ENCODE measurements at regions not wholly inside any gene's neighbourhood (a gene's known extent, or its start where the extent isn't known, plus 50 kb on each side); places are given as distances from the start of the nearest gene placed in this dataset.

GRCh38 chr1:195580988-195581387, 1027.3 kb downstream of the KCNT2 start:
- no peak for DNase-seq (ENCODE audit: low read depth in 1 of 2, low spot score in 1 of 2)

- no peak for DNase-seq (ENCODE audit: low read depth in 1 of 2, low spot score in 1 of 2)
Observed at GRCh38 chr1:195577748-195578147, 1030.5 kb downstream of the KCNT2 start.

- no peak for DNase-seq (ENCODE audit: low read depth in 1 of 2, low spot score in 1 of 2)
Observed at GRCh38 chr1:195576641-195577040, 1031.6 kb downstream of the KCNT2 start.

GRCh38 chr1:195574511-195574910, 1033.7 kb downstream of the KCNT2 start:
- DNase-seq (ENCODE audit: low read depth in 1 of 2, low spot score in 1 of 2): no peak

- DNase-seq (ENCODE audit: low read depth in 1 of 2, low spot score in 1 of 2): no peak
Observed at GRCh38 chr1:195569934-195570333, 1038.3 kb downstream of the KCNT2 start.

- no peak for DNase-seq (ENCODE audit: low read depth in 1 of 2, low spot score in 1 of 2)
Observed at GRCh38 chr1:195568389-195568788, 1039.9 kb downstream of the KCNT2 start.

GRCh38 chr1:195562074-195562473, 1046.2 kb downstream of the KCNT2 start:
- no peak for DNase-seq (ENCODE audit: low read depth in 1 of 2, low spot score in 1 of 2)

- DNase-seq (ENCODE audit: low read depth in 1 of 2, low spot score in 1 of 2): no peak
Observed at GRCh38 chr1:195550071-195550862, 1058.0 kb downstream of the KCNT2 start.

- no peak for DNase-seq (ENCODE audit: low read depth in 1 of 2, low spot score in 1 of 2)
Observed at GRCh38 chr1:195530961-195531360, 1077.3 kb downstream of the KCNT2 start.

GRCh38 chr1:195529881-195530280, 1078.4 kb downstream of the KCNT2 start:
- no peak for DNase-seq (ENCODE audit: low read depth in 1 of 2, low spot score in 1 of 2)

GRCh38 chr1:195520757-195521156, 1087.5 kb downstream of the KCNT2 start:
- no peak for DNase-seq (ENCODE audit: low read depth in 1 of 2, low spot score in 1 of 2)

GRCh38 chr1:195516036-195516435, 1092.2 kb downstream of the KCNT2 start:
- no peak for DNase-seq (ENCODE audit: low read depth in 1 of 2, low spot score in 1 of 2)

- DNase-seq (ENCODE audit: low read depth in 1 of 2, low spot score in 1 of 2): no peak
Observed at GRCh38 chr1:195511501-195511900, 1096.7 kb downstream of the KCNT2 start.

- DNase-seq (ENCODE audit: low read depth in 1 of 2, low spot score in 1 of 2): no peak
Observed at GRCh38 chr1:195501118-195501517, 1107.1 kb downstream of the KCNT2 start.

GRCh38 chr1:195495720-195496635, 1112.3 kb downstream of the KCNT2 start:
- DNase-seq (ENCODE audit: low read depth in 1 of 2, low spot score in 1 of 2): no peak

GRCh38 chr1:195482137-195482536, 1126.1 kb downstream of the KCNT2 start:
- no peak for DNase-seq (ENCODE audit: low read depth in 1 of 2, low spot score in 1 of 2)

GRCh38 chr1:195481293-195481692, 1126.9 kb downstream of the KCNT2 start:
- DNase-seq (ENCODE audit: low read depth in 1 of 2, low spot score in 1 of 2): no peak

GRCh38 chr1:195475568-195475967, 1132.7 kb downstream of the KCNT2 start:
- no peak for DNase-seq (ENCODE audit: low read depth in 1 of 2, low spot score in 1 of 2)

- no peak for DNase-seq (ENCODE audit: low read depth in 1 of 2, low spot score in 1 of 2)
Observed at GRCh38 chr1:195472291-195472690, 1135.9 kb downstream of the KCNT2 start.

GRCh38 chr1:195466639-195467038, 1141.6 kb downstream of the KCNT2 start:
- no peak for DNase-seq (ENCODE audit: low read depth in 1 of 2, low spot score in 1 of 2)

- no peak for DNase-seq (ENCODE audit: low read depth in 1 of 2, low spot score in 1 of 2)
Observed at GRCh38 chr1:195462646-195463045, 1145.6 kb downstream of the KCNT2 start.

GRCh38 chr1:195462152-195462551, 1146.1 kb downstream of the KCNT2 start:
- no peak for DNase-seq (ENCODE audit: low read depth in 1 of 2, low spot score in 1 of 2)
